Trophoblast cell (in vitro differentiated cells and primary cell): ENCODE measurements at regions not wholly inside any gene's neighbourhood (a gene's known extent, or its start where the extent isn't known, plus 50 kb on each side); places are given as distances from the start of the nearest gene placed in this dataset.
"Not testable (repeated sequence)": the region's sequence is repeated elsewhere in the genome, so short reads cannot be mapped to it uniquely, and the experiment has no call there.

ENCODE experiments used
- DNase-seq, 2 donors: peaks; one replicate each; pipeline ENCODE4 v3.0.0-alpha.2; 2016
- H2AFZ ChIP-seq: 2 replicates; pipeline ENCODE4 v1.6.1; 2013; ENCODE audit warnings: low read length, moderate library complexity, mild to moderate bottlenecking; ENCODE audit not compliant: insufficient read depth, poor library complexity
- H2AK5ac ChIP-seq: 2 replicates; pipeline ENCODE4 v1.6.1; 2013; ENCODE audit warnings: mild to moderate bottlenecking, low read length
- H2BK120ac ChIP-seq: 2 replicates; pipeline ENCODE4 v1.6.1; 2013; ENCODE audit warnings: low read length, mild to moderate bottlenecking, moderate library complexity; ENCODE audit not compliant: insufficient read depth, poor library complexity
- H2BK12ac ChIP-seq: 2 replicates; pipeline ENCODE4 v1.6.1; 2013; ENCODE audit warnings: mild to moderate bottlenecking, low read length, moderate library complexity
- H2BK5ac ChIP-seq: 2 replicates; pipeline ENCODE4 v1.6.1; 2013; ENCODE audit warnings: low read length, low read depth, moderate library complexity, mild to moderate bottlenecking; ENCODE audit not compliant: poor library complexity
- H3K14ac ChIP-seq: 2 replicates; pipeline ENCODE4 v1.6.1; 2013; ENCODE audit warnings: mild to moderate bottlenecking, low read length
- H3K18ac ChIP-seq: 2 replicates; pipeline ENCODE4 v1.6.1; 2013; ENCODE audit warnings: mild to moderate bottlenecking, low read length
- H3K23ac ChIP-seq: 2 replicates; pipeline ENCODE4 v1.6.1; 2013; ENCODE audit warnings: low read length
- H3K27ac ChIP-seq: 2 replicates; pipeline ENCODE4 v1.5.1; 2013; ENCODE audit warnings: low read depth, mild to moderate bottlenecking, inconsistent platforms, low read length, moderate library complexity
- H3K27me3 ChIP-seq: 2 replicates; pipeline ENCODE4 v1.6.1; 2013; ENCODE audit warnings: inconsistent platforms, mild to moderate bottlenecking, low read length, moderate library complexity; ENCODE audit not compliant: insufficient read depth
- H3K36me3 ChIP-seq, 2 experiments: 1 replicate in 1 of 2; 2 replicates in 1 of 2; pipeline ENCODE4 v1.6.1; 2013; ENCODE audit warnings: low read length in 2 of 2, mild to moderate bottlenecking in 2 of 2, moderate library complexity in 1 of 2; ENCODE audit not compliant: insufficient read depth in 2 of 2, control insufficient read depth in 1 of 2
- H3K4ac ChIP-seq: 2 replicates; pipeline ENCODE4 v1.6.1; 2013; ENCODE audit warnings: low read depth, mild to moderate bottlenecking, low read length, moderate library complexity
- H3K4me1 ChIP-seq, 2 experiments: 1 replicate in 1 of 2; 2 replicates in 1 of 2; pipeline ENCODE4 v1.6.1; 2013; ENCODE audit warnings: low read length in 2 of 2, mild to moderate bottlenecking in 2 of 2, moderate library complexity in 1 of 2; ENCODE audit not compliant: insufficient read depth in 2 of 2, control insufficient read depth in 1 of 2
- H3K4me2 ChIP-seq: 2 replicates; pipeline ENCODE4 v1.6.1; 2013; ENCODE audit warnings: inconsistent platforms, mild to moderate bottlenecking, low read length, moderate library complexity
- H3K4me3 ChIP-seq: 2 replicates; pipeline ENCODE4 v1.5.1; 2013; ENCODE audit warnings: mild to moderate bottlenecking, low read depth, low read length, inconsistent platforms
- H3K79me1 ChIP-seq: one replicate; pipeline ENCODE4 v1.6.1; 2013; ENCODE audit warnings: low read length
- H3K79me2 ChIP-seq: 2 replicates; pipeline ENCODE4 v1.6.1; 2013; ENCODE audit warnings: low read length, mild to moderate bottlenecking; ENCODE audit not compliant: control insufficient read depth, insufficient read depth, poor library complexity
- H3K9ac ChIP-seq: 2 replicates; pipeline ENCODE4 v1.6.1; 2013; ENCODE audit warnings: mild to moderate bottlenecking, low read length
- H3K9me3 ChIP-seq: 2 replicates; pipeline ENCODE4 v1.6.1; 2013; ENCODE audit warnings: low read depth, mild to moderate bottlenecking, control low read depth, inconsistent platforms, low read length; ENCODE audit not compliant: insufficient read depth
- H4K12ac ChIP-seq: 2 replicates; pipeline ENCODE4 v1.6.1; 2013; ENCODE audit warnings: low read depth, mild to moderate bottlenecking, low read length, moderate library complexity
- H4K8ac ChIP-seq: 2 replicates; pipeline ENCODE4 v1.6.1; 2013; ENCODE audit warnings: low read depth, mild to moderate bottlenecking, low read length, moderate library complexity
- H4K91ac ChIP-seq: one replicate; pipeline ENCODE4 v1.6.1; 2013; ENCODE audit warnings: low read depth, mild to moderate bottlenecking, low read length, moderate library complexity
- WGBS: extraction: QIAGEN DNeasy Blood & Tissue Kit; methylation state at CpG from one replicate; pipeline ENCODE4 v1.1.7; 2013; ENCODE audit warnings: missing lambda C conversion rate; ENCODE audit not compliant: insufficient read length, insufficient coverage; ENCODE audit errors: extremely low coverage; 5-methylcytosine and 5-hydroxymethylcytosine counted together

GRCh38 chr1:146581229-146581628 is 352.4 kb upstream of the NOTCH2NLA start:
- not testable (repeated sequence) for H4K12ac ChIP-seq, H2BK5ac ChIP-seq, H3K4me1 ChIP-seq, H2AFZ ChIP-seq, H3K79me1 ChIP-seq, H3K18ac ChIP-seq, H4K91ac ChIP-seq, H3K4me3 ChIP-seq, H3K4me2 ChIP-seq, H3K23ac ChIP-seq, H3K9me3 ChIP-seq, H2BK12ac ChIP-seq, H3K4ac ChIP-seq, H3K79me2 ChIP-seq, H3K14ac ChIP-seq, H3K27me3 ChIP-seq, H4K8ac ChIP-seq, DNase-seq, H2AK5ac ChIP-seq, H3K36me3 ChIP-seq, H3K27ac ChIP-seq, H2BK120ac ChIP-seq, H3K9ac ChIP-seq
- WGBS: no CpG with 5 or more reads among the region's 1 CpG

- not testable (repeated sequence) for H3K9me3 ChIP-seq, H3K36me3 ChIP-seq
- WGBS: no CpG with 5 or more reads among the region's 2 CpGs
Observed at GRCh38 chr1:146567541-146567940, 338.7 kb upstream of the NOTCH2NLA start.

GRCh38 chr1:146558032-146558431 is 329.2 kb upstream of the NOTCH2NLA start:
- H3K18ac ChIP-seq, DNase-seq, H3K4me1 ChIP-seq, H3K9ac ChIP-seq, H2BK5ac ChIP-seq, H2AFZ ChIP-seq, H3K36me3 ChIP-seq, H4K91ac ChIP-seq, H3K23ac ChIP-seq, H2BK12ac ChIP-seq, H3K79me1 ChIP-seq, H3K9me3 ChIP-seq, H2AK5ac ChIP-seq, H3K4me3 ChIP-seq, H3K14ac ChIP-seq, H3K4ac ChIP-seq, H3K4me2 ChIP-seq, H3K27me3 ChIP-seq, H4K12ac ChIP-seq, H4K8ac ChIP-seq, H2BK120ac ChIP-seq, H3K79me2 ChIP-seq, H3K27ac ChIP-seq: not testable (repeated sequence)
- WGBS: no CpG with 5 or more reads among the region's 3 CpGs

More at GRCh38 chr1:146567541-146567940, 338.7 kb upstream of the NOTCH2NLA start:
- not testable (repeated sequence) for H3K4me1 ChIP-seq, H4K12ac ChIP-seq, H4K8ac ChIP-seq, H2BK5ac ChIP-seq, H3K4me2 ChIP-seq, H3K4me3 ChIP-seq, H3K14ac ChIP-seq, H3K79me1 ChIP-seq, H3K27ac ChIP-seq, H3K27me3 ChIP-seq, H2AK5ac ChIP-seq, H3K18ac ChIP-seq, DNase-seq, H2AFZ ChIP-seq, H3K4ac ChIP-seq, H3K79me2 ChIP-seq, H3K9ac ChIP-seq, H4K91ac ChIP-seq, H3K23ac ChIP-seq, H2BK120ac ChIP-seq, H2BK12ac ChIP-seq

- H3K79me1 ChIP-seq, H4K91ac ChIP-seq, DNase-seq, H2AK5ac ChIP-seq, H3K18ac ChIP-seq, H3K23ac ChIP-seq, H2BK12ac ChIP-seq, H4K12ac ChIP-seq, H3K36me3 ChIP-seq, H3K79me2 ChIP-seq, H3K27ac ChIP-seq, H3K4me3 ChIP-seq, H3K9me3 ChIP-seq, H3K4me2 ChIP-seq, H2BK5ac ChIP-seq, H3K9ac ChIP-seq, H2AFZ ChIP-seq, H3K4ac ChIP-seq, H3K14ac ChIP-seq, H2BK120ac ChIP-seq, H3K4me1 ChIP-seq, H4K8ac ChIP-seq, H3K27me3 ChIP-seq: not testable (repeated sequence)
- WGBS: no CpG with 5 or more reads among the region's 7 CpGs
Observed at GRCh38 chr1:146556405-146556804, 327.6 kb upstream of the NOTCH2NLA start.
